SKM-1 treated with dmso at 0.1 percent for 144 hours (cell line): ENCODE measurements at regions not wholly inside any gene's neighbourhood (a gene's known extent, or its start where the extent isn't known, plus 50 kb on each side); places are given as distances from the start of the nearest gene placed in this dataset.
"Not testable (repeated sequence)": the region's sequence is repeated elsewhere in the genome, so short reads cannot be mapped to it uniquely, and the experiment has no call there.

Experiments used
- DNase-seq: peaks from one replicate; lab custom pipeline; 2025; ENCODE audit not compliant: unreplicated experiment; lab: John Stamatoyannopoulos, UW

GRCh38 chr12:105576261-105576660 lies 245.8 kb downstream of the C12orf75 start:
- no peak for DNase-seq

DNA sequence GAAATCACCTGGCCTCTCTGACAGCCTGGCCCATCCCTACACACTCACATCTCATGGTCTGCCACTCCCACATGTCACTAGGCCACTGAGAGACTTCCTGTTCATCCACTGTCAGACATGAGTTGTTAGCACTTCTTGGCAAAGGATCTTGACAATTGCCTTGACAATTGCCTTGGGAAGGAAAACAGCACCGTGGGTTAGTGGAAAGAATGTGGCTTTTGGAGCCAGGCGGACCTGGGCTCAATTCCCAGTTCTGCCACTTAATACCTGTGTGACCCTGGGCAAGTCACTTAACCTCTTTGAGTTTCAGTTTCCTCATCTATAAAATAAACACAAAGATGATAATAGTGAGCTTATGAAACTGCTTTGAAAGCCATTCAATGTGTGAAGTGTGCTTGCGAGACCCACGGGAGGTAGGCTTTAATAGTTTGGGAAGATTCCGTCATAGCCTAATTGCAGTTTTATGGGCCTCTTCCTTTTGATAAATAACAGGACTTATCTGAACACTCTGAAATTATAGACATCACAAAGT lies 250.4 kb downstream of the C12orf75 start:
- DNase-seq: no peak

GRCh38 chr12:105581420-105581819 lies 250.9 kb downstream of the C12orf75 start:
- no peak for DNase-seq

- DNase-seq: no peak
These were observed 254.6 kb downstream of the C12orf75 start for GRCh38 chr12:105585107-105585506.

GRCh38 chr12:105587237-105587636 lies 256.7 kb downstream of the C12orf75 start:
- DNase-seq: no peak

DNA sequence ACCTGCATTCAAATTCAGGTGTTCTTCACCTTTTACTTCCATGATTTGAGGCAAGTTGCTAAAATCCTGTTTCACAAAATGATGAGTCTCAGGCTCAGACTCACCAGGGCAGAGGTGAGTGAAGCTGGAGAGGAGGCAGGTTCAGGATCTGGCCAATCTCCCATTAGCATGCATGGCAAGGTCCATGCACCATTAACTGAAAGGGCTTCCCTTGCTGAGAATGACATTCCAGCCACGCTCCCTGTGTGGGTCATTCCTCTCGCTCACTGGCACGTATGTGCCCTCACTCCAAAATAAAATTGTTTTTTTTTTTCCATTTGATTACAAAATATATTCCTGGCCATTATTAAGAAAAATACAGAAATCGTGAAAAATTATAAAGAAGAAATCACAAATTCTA lies 257.6 kb downstream of the C12orf75 start:
- no peak for DNase-seq

GRCh38 chr12:105590571-105590970 lies 260.1 kb downstream of the C12orf75 start:
- no peak for DNase-seq

DNA sequence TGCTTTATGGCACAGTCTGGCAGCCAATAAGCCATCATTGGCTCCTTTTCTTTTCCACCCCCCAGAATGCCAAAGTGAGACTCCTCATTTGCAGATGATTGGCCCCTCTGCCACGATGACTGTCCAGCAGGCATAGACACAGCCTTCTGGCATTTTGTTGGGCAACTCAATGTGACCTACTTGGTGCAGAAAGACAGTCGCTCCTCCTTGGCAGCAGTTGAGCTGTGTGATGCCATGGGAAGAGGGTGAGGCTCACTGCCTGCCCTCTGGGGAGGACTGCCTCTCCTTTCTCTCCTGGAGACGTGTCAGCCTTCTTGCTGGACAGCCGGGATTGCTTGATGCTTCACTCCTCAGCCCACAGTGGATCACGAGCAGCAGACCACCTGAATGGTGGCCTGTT lies 264.9 kb downstream of the C12orf75 start:
- no peak for DNase-seq

GRCh38 chr12:105596731-105597130 lies 266.2 kb downstream of the C12orf75 start:
- DNase-seq: no peak

DNA sequence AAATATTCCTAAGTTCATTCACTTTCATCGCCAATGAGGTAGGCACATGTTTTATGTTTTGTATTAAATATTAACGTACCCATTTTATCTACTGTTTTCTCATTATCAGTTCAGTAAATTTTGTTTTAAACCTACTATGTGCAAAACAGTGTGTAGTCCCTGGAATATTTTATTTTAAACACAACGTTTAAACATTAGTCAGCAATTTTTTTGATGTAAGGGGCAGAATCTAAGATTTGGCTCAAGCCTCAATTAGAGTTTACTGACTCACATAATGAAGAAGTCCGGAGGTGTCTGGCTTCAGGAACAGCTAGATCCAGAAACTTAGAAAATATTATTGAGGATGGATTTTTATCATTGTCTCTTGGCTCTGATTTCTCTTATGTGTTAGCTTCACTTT lies 267.5 kb downstream of the C12orf75 start:
- DNase-seq: no peak

DNA sequence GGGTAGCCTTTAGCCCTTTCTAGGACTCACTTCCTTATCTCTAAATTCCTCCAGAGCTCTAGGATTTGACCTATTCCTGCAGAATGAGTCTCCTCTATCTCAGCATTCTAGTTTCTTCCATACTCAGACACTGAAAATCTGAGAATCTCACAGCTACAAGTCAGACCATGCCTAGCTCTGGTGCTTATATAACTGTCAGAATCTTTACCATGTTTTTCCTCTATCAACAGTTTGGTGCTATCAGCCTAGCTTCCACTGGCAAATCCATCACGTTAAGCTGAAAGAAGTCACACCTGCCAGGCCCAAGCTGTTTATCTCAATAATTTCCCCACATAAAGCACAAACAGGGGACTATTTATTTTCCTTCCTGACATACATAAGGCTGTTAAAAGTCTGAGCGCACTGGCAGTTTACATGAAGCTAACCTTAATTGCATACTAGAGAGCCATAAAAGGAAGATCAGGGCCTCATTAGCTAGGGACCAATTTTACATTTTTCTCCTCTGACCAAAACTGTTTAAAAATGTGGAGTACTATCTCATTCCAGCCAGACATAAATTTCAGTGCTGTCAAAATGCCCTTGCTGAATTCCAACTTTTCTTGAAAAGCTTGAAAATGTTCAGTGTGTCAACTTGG lies 270.5 kb downstream of the C12orf75 start:
- no peak for DNase-seq

DNA sequence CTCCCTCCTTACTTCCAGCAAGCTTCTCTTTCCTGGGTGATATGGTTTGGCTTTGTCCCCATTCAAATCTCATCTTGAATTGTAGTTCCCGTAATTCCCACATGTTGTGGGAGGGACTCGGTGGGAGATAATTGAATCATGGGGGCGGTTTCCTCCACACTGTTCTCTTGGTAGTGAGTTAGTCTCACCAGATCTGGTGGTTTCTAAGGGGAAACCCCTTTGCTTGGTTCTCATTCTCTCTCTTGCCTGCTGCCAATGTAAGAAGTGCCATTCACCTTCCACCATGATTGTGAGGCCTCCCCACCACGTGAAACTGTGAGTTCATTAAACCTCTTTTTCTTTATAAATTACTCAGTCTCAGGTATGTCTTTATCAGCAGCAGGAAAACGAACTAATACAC lies 271.8 kb downstream of the C12orf75 start:
- DNase-seq: not testable (repeated sequence)

GRCh38 chr12:105604281-105604680 lies 273.8 kb downstream of the C12orf75 start:
- not testable (repeated sequence) for DNase-seq

DNA sequence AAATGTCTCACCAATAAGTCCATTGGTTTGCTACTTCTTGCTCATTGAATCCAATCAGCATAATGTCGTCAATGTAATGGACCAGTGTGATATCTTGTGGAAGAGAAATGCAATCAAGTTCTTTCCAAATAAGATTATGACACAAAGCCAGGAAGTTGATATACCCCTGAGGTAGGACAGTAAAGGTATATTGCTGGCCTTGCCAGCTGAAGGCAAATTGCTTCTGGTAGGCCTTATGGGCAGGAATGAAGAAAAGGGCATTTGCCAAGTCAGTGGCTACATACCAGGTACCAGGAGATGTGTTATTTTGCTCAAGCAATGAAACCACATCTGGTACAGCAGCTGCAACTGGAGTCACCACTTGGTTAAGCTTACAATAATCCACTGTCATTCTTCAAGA lies 276.1 kb downstream of the C12orf75 start:
- DNase-seq: not testable (repeated sequence)

DNA sequence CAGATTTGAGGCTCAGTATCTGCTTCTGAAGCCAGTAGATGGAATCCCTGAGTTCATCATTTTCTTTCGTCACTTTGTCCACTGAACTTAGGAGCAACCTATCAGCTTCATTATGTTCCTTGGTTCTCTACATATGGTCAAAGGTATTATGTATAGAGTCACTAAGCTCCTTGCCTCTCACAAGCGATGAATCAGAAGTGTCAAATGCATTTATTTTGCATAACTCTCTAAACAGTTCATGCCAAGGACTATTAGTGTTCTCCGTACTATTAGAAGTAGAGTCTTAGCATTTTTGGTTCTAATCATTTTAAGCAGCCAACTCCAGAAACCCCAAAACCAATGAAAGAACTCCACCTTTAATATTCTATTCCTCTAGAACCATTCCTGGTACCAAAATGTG lies 278.5 kb downstream of the C12orf75 start:
- DNase-seq: not testable (repeated sequence)

GRCh38 chr12:105610459-105610858 lies 280.0 kb downstream of the C12orf75 start:
- DNase-seq: no peak

- DNase-seq: no peak
These were observed 280.8 kb downstream of the C12orf75 start for GRCh38 chr12:105611340-105611739.

DNA sequence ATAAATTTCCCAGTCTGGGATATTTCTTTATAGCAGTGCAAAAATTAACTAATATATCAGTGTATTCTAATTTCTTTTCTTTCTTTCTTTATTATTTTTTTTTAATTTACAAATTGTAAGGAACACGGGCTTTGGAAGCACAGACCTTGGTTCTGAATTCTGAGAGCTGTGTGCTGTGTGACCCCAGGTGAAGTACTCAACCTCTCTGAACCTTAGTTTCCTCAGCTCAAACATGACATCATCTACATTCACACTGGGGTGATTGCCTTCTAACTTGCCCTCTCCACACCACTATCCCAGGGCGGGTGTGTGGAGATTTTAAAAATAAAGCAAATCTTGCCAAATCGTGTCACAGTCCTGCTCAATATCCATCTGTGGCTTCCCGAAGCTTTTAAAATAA lies 282.8 kb downstream of the C12orf75 start:
- no peak for DNase-seq

- no peak for DNase-seq
These were observed 283.4 kb downstream of the C12orf75 start for GRCh38 chr12:105613887-105614286.

DNA sequence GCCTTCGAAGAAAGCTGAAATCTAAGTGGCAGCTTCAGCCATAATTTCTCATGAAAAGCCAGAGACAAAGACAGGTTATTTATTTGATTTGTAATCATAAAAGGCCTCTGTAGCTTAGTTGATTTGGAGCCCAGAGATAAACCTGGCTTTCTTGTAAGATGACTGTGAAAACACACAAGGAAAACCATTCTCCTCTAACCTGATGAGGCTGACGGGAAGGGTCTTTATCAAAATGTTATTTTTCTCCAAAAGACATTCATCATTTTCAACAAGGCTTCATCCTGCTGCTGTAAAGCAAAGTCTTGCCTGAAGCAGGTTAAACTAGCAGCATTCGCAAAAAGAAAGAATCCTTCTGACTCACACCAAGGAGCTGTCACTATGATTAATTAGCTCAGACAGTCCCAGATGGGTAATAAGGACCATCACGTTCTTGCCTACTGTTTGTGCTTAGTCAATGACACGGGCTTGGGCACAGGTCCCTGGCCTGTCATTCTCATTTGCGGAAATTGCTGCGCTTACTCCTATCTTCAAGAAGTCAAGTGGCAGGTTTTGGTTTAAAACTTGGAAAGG lies 286.6 kb downstream of the C12orf75 start:
- DNase-seq: no peak

DNA sequence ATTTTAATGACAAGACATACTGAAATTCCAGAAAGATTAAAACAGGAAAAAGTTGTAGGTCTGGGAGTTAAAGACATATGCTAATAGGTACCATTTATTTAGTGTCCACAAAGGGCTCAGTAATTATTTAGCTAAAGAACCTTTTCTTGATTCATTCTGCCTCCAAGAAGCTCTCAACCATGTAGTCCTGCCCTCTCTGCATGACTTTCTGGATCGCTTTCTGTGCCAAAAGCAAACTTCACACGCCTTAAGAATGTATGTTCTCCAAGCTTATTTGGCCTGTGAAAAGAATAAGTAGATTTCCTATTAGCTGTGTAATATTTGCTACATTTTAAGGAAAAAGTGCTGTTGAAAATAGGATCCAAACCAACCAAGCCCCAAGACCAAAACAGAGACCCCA lies 291.7 kb downstream of the C12orf75 start:
- no peak for DNase-seq

DNA sequence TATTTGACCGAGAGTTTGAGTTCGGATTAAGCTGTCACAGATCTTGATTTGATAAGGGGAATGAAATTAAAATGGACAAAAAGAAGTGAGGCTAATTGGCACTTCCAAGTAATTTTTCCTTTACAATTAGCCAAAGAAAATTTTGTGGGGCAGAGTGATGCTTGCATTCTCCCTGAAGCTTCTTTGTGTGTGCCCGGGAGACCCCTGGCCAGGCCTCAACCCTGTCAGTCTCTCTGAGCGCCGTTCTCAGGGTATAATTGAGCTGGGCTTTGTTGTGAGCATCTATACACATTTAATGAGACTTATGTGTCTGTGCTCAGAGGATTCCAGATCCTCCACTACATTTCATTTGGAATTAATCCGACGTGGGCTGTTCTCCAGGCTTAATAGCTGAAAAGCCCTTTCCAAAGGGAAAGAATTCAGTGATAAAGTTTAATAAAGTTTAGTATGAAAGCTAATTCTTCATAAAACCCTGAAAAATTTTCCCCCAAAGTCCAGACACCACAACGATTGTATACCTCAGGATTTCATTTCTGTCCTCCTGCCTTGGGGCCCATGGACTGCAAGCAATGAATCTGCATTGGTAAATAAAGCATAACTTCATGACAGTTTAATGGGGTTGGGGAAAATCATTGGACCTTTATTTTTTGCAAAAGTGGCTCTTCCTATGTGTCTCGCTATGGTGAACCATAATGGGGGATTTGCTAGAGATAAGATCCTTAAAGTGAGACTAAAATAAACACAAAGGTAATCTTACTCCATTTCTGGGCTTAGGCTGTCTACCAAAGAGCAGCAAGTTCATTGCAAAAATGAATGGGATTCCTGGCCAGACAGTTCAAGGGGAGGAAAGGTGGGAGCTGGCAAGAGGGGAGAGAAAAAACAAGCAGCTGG lies 292.6 kb downstream of the C12orf75 start:
- DNase-seq: no peak
